A172 (cell line): ENCODE measurements at regions not wholly inside any gene's neighbourhood (a gene's known extent, or its start where the extent isn't known, plus 50 kb on each side); places are given as distances from the start of the nearest gene placed in this dataset.

Source experiments
- DNase-seq: peaks from one replicate; pipeline ENCODE4 v3.0.0-alpha.2; 2015; ENCODE audit warnings: low spot score

DNA sequence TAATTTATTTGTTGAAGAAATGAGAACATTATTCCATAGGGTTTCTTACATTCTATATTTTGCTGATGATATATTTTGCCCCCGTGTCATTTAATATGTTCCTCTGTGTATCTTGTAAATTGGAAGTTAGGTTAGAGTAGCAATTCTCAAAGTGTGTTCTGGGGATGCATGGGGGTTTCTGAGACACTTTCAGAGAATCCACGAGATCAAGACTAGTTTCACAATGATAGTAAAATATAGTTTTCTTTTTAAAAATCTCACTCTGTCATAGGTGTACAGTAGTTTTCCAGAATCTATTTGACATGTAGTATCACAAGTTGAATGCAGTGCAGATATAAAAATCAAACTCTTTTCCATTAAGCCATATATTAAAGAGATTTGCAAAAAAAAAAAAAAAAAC lies 488.6 kb upstream of the SGCD start:
- no peak for DNase-seq

DNA sequence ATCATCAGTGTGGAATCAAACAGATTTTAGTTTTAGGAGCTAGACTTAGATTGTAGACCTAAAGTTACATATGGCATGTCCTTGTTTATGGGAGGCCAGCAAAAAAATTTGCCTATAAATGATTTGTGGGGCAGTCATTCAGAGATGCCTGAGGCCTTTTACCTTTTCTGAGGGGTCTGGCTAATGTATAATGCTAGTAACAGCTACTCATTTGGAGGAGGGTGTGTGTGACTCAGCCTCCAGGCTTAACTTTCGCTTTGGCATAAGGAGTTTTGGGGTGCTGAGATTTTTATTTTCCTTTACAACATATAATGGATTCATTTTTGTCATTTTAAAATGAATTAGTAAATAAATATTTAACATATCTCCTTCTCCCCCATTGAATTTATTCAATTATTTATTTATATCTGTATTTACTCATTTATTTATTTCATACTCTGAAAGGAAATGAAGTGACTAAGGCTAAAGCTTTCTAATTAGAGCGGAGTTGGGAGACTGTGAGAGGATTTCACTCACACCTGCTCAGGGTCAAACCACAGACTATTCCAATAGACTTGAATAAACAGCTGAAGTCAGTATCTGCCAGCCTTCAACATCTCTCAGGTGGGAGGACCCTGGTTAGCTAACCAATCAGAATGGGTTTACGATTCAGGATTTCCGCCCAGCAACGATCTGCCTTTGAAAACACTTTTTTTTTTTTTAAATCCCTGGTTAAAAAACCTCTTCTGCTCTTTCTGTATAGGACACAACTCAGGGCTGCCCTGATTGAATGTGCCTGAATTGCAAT lies 487.5 kb upstream of the SGCD start:
- peak; percentile 76 for DNase-seq

DNA sequence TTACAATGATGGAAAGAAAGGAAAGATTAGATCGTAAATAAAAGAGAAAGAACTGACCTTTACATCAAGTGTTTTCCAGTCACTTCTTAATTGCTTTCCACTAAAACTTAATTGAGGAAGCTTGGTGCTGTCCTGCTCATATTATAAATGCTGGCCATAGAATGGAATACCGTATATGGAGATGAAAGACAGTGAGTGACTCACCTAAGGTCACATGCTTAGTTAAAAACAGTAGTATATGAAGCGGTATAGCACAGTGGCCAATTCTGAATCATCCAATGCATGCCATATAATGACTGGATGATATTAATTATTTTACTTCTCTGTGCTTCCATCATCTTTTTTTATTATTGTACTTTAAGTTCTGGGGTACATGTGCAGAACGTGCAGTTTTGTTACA lies 482.4 kb upstream of the SGCD start:
- peak; percentile 28 for DNase-seq

DNA sequence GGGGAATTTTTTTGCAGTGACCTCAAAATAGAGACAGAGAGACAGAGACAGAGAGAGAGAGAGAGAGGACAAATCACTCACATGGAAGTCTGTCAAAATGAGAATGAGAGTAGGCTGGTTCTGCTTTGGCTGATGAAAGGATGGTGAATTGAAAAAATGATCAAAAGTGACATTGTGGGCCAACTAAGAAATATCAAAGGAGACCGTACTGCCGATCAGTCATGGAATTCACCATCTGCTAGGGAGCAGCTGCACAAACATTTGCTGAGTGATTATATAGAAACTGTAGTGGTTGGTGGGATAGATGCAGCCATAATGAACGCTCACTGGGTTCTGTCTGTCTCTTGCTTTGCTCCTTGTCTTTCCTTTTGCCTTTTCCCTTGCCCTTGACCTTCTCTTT lies 476.6 kb upstream of the SGCD start:
- DNase-seq = no peak

DNA sequence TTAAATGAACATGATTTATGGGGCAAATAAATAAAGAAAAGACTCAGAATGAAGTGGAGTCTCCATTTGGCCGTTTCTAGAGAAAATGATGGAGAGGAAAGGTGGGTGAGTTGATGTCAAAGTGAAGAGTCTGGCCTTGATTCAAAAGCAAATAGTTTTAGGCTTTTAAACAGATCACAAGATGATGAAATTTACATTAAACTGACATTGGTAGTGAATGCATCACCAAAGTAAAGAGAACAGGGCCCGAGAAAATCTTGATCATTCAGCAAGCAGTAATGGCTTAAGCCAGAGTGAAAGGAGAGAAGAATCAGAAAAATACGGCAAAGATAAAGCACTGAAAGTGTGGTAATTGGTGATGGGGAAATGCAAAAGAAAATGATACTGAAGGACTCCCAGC lies 460.0 kb upstream of the SGCD start:
- no peak for DNase-seq

DNA sequence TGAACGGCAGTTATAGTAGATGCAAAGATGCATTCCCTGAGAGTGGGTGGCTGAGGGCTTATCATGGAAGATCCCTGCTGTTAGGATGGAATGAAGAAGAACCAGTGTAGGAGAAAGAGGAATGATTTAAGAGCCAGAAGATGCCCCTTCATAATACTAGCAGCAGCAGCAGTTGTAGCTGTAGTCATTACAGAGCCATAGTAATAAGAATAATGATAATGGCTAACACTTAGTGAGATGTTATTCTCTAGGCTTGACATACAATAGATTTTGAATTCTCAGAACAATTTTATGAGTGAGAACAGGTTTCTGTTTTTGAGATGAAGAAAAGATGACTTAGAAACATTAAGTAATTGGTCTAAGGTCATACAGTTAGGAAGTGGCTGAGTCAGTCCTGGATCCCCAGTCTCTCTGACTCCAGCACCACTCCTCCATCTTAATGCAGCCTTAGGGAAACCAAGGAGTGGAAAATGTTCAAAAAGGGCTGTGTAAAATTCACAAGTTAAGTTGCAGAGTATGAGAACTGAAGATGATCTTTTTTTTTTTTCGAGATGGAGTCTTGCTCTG lies 459.4 kb upstream of the SGCD start:
- DNase-seq = no peak

DNA sequence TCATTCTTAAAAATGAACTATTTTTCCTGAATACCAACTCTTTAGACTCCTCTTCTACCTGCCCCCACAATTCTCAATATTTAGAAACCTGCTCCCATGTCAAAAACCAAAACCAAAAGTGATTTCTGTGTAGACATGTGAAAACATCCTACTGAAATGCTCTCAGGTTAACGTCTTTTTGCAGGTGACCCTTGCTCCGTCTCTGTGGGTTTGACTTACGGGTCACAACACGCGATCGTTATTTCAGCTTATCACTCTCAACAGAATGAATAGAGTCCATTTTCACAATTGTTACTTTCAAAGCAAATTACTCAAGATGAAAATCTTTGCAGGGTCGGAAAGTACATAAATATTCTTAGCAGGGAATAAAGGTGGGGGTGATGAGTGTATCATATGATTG lies 456.3 kb upstream of the SGCD start:
- DNase-seq = no peak

DNA sequence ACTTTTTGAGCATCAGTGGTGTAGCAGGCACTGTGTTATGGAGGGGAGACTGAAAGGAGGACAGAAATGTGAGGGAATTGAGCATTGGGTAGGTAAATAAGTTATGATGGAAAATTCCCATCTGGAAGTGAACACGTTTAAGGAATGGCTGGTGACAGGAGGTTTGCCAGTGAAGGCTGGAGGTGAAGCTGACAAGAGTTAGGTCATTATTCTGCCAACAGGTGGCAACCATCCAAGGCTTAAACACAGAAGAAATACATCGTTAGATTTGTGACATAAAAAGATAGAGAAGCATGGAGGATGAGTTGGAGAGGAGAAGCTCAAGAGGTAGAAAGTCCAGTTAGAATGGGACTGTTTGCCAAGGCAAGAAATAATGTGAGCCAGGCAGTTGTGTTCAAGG lies 455.3 kb upstream of the SGCD start:
- DNase-seq = no peak

DNA sequence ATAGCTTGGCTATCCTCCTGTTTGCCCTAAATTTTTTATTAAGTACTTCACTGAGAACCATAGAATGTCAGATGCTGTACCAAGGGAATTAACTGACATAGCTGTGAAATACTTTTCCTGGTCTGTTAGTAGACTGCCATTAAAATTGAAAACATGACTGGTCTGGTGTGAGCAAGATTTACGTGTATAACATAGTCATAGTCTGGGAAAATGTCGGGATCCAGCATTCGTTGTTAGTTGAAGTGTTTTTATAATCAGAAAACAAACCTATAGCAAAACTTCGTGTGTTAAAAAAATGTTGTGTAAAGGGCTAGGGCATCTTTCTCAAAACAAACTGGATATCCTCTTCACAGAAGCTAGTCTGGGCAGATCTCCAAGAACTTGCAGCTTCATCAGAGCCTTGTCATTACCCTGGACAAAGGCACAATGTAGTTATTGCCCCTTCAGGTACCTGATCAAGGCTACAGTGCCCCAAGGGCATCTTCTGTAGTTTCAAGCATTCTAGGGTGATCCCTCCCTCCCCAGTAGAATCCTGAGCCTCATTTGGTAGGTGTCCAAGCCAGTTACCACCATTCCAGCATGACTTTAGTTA lies 454.2 kb upstream of the SGCD start:
- no peak for DNase-seq

DNA sequence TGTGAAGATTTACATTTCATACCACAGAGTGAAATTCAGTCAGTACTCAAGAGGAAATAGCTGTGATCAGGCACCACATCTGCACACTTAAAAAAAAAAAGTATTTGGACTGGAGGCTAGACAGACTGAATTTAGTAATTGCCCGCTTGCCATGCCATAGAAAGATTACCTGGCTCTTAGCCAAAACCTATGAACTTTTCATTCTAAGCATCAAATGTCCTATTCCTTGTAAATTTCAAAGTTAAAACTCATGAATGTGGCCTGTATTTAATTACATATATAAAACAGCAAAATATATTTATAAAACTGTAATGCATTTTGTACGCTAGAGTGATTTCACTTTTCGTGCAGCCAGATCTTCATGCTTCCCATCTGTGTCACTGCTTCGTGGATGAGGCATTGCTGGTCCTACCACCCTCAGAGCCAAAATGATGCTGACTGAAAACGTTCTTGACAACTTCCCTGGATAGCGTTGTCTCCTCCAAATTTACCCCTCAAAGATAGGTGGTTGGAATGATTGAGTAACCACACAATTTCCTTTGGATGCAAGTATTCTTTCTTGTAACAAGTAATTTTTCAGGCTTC lies 447.9 kb upstream of the SGCD start:
- no peak for DNase-seq

DNA sequence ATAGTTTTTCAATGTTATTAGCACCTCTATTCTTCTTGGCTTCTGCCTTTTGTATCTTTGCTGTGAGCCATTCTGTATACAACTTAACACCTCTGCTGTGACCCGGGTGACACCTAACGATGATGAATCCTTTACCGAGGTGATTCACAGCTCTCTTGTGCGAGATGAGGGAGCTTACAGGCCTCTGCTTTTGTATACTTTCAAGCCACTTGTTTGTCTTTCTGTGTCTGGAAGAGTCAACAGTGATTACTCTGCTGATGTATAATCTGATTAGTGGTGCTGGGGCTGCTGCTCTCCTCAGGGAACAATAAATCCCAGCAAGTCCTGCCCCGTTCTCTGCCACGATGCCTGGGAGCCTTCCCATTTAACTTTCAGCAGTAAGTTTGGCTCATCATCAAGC lies 442.9 kb upstream of the SGCD start:
- peak; percentile 40 for DNase-seq

DNA sequence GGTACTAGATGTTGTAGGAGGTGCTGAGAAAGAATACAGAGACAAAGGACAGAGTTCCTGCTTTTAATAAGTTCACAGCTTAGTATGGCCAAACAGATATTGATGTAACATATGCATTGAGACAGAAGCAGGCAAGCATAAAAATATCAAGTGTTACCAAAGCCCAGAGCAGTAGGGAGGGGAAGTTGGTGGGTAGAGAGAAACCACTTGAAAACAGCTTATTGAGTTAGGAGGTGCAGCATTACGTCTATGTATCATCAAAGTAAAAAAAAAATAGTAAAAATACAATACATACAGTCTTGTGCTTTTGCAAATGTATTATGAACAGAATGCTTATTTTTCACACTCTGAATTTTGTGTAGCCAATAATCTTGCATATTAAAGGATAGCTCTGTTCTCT lies 441.8 kb upstream of the SGCD start:
- DNase-seq = no peak

DNA sequence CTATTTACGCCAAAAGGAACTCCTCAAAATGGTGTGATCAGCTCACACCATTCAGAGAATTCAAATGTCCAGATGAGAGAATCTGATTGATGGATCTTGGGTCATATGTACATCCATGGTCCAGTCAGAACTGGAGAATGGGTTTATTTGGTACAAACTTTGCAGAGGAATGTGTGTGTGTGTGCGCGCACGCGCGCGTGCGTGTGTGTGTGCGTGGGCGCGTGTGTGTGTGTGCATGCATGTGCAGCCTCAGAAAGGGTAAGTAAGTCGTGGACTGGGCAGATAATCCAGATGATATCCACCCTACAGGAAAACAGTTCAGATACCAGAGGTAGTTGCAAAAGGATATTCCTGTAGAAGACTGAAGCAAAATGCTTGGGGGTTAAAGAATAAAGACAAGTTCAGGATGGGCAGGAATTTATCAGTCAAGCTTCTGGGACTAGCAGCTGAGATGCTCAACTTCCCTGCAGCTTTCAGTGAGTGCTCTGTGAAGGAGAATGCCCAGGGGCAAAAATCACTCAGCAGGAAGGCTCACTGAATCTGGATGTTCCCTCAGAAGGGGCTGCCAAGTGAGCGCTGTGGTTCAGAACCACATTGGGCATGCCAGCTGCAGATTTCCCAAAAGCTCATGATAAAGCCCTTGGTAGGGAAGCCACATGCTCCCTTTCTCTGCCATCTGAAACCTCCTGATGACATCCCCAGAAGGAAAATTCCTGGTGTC lies 440.5 kb upstream of the SGCD start:
- DNase-seq = no peak

DNA sequence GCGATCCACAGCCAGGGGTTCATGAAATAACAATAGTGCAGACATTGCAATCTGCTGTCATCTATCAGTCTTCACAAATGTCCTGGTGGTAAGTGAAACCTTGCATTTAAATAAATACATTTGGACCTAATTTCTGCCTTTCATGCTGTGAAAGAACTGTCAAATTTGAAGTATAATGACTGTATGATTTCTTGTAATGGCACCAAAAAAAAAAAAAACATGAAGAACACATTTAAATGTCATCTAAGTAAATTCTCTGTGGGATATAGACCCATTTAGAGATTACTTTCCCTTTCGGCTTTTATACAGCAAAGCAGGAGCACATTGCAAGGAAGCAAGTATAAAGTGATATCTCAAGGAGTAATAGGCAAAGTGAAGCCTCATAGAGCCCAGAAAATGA lies 431.5 kb upstream of the SGCD start:
- no peak for DNase-seq

DNA sequence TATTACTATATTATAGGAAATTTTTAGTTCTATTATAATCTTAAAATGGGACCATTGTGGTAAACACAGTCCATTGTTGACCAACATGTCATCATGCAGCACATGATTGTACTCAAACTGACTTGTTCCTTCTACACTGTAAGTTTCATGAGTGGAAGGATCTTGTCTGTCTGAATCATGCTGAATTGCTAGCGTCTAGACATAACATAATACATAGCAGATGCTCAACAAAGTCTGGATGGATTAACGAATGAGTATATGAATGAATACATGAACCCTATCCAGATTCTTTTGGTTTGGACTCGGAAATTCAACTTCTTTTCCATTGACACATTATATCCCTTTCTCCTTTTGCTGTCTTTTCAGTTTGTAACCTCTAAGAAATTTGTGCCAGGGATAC lies 429.2 kb upstream of the SGCD start:
- DNase-seq = no peak

DNA sequence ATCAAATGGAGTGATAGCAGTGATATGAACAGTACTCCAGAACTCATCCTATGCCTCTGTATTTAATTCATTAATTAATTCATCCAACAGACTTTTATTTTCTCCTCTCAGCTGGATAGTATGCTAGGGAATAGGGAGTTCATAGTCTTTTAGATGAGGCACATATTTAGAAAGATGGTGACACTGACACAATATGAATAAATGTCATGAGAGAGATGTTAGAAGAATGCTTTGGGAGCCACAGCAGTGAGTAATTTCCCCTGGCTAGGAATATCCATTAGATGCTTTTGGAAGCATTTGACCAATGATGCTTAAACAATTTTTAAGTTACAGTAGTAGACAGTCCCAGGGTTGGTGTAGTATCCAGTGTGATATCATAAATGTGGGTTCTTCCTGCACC lies 428.7 kb upstream of the SGCD start:
- no peak for DNase-seq

DNA sequence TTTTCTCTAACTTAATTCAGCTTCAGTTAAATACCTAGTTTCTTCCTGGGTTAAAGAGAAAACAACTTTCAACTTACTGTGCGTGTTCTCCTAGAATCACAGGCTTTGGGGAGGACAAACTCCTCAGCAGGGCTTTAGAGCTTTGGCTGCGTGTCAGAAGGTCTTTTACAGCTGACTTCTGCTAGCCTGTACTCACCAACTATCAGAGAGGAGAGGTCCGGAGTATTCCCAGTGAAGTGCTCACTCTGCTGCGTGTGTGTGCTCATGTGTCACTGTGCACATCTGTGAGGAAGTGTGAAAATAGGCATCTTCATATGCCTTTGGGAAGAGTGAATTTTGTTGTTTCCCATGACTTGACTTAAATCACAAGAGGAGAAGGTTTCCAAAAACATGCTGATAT lies 423.2 kb upstream of the SGCD start:
- DNase-seq = no peak

DNA sequence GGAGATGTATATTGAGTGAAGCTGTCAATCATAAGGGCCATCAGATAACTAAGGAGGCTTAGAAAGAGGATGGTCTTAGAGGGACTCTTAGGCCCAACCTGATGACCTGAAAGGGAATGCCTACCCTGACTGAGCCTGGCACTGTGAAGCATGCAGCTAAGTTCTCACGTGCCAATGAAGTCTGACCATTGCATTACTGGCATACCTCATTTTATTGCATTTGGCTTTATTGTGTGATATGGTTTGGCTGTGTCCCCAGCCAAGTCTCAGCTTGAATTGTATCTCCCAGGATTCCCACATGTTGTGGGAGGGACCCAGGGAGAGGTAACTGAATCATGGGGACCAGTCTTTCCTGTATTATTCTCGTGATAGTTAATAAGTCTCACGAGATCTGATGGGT lies 421.6 kb upstream of the SGCD start:
- DNase-seq = no peak

DNA sequence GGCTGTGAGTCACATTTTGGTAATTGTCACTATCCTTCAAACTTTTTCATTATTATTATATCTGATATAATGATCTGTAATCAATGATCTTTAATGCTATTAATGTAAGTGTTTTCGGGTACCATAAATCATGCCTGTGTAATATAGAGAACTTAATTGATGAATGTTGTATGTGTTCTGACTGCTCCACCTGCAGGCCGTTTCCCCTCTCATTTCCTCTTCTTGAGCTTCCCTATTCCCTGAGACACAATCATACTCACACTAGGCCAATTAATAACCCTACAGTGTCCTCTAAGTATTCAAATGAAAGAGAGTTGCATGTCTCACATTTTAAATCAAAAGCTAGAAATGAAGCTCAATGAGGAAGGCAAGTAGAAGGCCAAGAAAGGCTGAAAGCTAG lies 420.9 kb upstream of the SGCD start:
- DNase-seq = no peak

DNA sequence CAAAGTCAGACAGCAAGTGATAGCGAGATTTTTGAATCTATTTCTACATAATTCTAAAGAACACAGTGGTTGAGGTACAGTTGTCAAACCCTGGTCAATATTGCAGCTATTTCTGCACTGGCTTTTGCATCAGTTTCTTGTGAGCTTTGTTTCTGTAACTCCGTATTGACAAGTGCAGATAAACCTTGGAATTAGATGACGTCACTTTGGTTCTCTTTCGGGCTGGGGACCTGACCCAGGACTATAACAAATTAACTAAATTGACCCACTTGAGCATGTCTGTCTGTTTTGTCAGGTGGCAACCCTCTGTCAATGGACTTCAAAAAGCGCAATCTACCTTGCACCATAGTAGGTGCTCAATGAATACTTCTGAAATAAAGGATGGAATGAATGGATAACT lies 418.4 kb upstream of the SGCD start:
- no peak for DNase-seq

DNA sequence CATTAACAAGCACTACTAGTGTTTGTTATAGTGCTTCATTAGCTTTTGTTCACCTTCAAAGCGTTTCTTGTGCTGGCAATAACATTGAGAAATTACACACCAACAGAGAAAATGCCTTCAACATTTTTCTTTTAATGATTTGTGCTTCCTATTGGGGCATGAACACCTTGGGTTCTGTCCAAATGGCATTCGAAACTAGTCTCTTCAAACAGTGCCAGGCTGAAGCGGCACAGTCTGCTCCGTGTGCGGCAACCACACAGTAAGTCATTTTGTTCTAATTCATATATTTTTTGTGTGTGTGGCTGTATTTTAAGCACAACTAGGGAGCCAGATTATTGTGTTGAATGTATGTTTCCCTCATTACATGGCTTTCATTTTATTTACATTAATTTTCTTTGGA lies 414.7 kb upstream of the SGCD start:
- DNase-seq = no peak

DNA sequence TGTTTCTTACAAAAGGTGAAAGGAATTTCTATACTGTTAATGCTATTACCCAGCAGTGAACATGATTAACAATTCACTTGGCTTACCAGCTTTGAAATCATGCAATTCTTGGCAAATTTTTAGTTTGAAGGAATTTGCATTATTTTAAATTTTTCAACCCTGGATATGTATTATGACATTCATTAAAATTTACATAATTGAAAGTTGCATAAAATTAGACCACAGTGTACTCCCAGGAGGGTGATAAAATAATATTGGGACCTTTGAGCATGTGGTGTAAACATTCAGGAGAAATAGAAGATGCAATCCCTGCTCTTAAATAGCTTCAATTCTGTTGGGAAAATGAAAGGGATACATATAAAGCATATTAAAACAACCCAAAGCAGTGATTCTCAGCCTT lies 412.2 kb upstream of the SGCD start:
- DNase-seq = no peak

DNA sequence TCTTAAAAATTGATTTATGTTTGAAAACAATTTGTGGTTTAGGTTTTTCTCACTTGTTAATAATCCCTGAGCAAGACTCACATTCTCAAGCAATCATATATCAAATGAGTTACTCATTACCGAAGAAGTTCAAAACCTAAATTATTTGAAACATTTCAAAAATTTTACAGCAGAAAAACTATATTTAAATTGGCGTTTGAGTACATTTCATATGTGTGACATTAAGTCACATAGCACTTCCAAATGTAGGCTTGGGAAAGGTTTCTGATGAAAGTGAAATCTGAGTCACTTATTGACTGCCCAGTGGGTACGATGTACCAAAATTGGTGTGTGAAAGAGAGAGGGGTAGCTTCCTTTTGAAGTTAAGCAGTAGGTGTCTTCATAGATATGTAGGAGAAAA lies 411.4 kb upstream of the SGCD start:
- no peak for DNase-seq
